ENCODE measurements at regions not wholly inside any gene's neighbourhood (a gene's known extent, or its start where the extent isn't known, plus 50 kb on each side); places are given as distances from the start of the nearest gene placed in this dataset.

- TF ChIP-seq, protein P1, sequence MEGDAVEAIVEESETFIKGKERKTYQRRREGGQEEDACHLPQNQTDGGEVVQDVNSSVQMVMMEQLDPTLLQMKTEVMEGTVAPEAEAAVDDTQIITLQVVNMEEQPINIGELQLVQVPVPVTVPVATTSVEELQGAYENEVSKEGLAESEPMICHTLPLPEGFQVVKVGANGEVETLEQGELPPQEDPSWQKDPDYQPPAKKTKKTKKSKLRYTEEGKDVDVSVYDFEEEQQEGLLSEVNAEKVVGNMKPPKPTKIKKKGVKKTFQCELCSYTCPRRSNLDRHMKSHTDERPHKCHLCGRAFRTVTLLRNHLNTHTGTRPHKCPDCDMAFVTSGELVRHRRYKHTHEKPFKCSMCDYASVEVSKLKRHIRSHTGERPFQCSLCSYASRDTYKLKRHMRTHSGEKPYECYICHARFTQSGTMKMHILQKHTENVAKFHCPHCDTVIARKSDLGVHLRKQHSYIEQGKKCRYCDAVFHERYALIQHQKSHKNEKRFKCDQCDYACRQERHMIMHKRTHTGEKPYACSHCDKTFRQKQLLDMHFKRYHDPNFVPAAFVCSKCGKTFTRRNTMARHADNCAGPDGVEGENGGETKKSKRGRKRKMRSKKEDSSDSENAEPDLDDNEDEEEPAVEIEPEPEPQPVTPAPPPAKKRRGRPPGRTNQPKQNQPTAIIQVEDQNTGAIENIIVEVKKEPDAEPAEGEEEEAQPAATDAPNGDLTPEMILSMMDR (IDR thresholded peaks at IDR 0.05): no peak
- TF ChIP-seq POLR2AphosphoS5 (IDR thresholded peaks at IDR 0.05) (no peak), POLR2A (IDR thresholded peaks at IDR 0.05) (no peak), EP300 (IDR thresholded peaks at IDR 0.05) (no peak)
Measured at GRCh38 chr15:81524496-81524895, 150.5 kb upstream of the TMC3 start.

All from gastroesophageal sphincter (tissue), 3 donors.